ENCODE measurements at regions not wholly inside any gene's neighbourhood (a gene's known extent, or its start where the extent isn't known, plus 50 kb on each side); places are given as distances from the start of the nearest gene placed in this dataset.
"Not testable (repeated sequence)": the region's sequence is repeated elsewhere in the genome, so short reads cannot be mapped to it uniquely, and the experiment has no call there.

DNA sequence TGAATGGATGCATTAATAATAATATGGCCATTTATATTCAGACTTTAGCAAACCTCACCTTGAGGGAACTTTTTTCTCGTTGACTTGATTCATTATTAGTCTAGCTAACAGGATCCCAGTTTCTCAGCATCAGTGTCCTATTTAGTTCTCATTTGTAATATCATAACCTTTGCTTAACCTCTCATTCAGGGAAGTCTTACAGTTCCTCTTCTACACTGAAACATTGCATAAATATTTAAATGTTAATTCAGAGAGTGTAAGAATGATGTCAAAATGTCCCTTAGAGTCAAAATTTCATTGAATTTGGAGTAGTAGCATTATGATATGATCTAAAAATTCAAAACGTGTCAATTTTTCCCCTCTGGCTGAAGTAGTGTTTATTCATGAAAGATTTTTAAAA, 650.1 kb downstream of the EFNA5 start:
- Mint-ChIP-seq H3K27me3 (no peaks in the 10 kb centered on the region), H3K36me3 (no peaks in the 10 kb centered on the region), H3K9me3 (peaks cover 6% of the 10 kb centered on the region), H3K4me1 (ENCODE audit: low read depth) (no peaks in the 10 kb centered on the region), H3K27ac (no peak overlapping the region), H3K4me3 (no peak overlapping the region)
- DNase-seq: no peak
- ChIA-PET POLR2A (no interaction called here), CTCF (no interaction called here)
- intact Hi-C loops (cut with micrococcal nuclease): no loop called here

DNA sequence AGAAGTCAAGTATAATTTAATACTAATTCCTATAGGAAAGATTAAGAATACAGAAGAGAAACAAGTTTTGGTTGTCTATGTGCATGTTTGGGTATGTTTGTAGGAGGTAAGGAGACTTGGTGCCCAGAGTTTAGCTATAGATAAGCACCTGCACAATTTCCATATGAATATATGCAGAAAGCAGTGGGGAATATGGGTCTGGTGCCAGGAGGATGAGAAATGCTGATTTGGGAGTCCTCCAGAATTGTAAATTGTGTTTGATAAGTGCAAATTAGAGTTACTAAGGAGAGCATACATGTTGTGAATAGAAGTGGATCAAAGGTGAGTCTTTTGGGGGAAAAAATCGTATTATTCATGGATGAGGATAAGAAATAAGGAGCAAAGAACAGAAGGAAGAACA, 653.1 kb downstream of the EFNA5 start:
- ChIA-PET POLR2A (no interaction called here), CTCF (no interaction called here)
- Mint-ChIP-seq H3K9me3 (peaks cover 3% of the 10 kb centered on the region), H3K36me3 (no peaks in the 10 kb centered on the region), H3K27me3 (no peaks in the 10 kb centered on the region), H3K4me3 (no peak overlapping the region), H3K4me1 (ENCODE audit: low read depth) (no peaks in the 10 kb centered on the region), H3K27ac (no peak overlapping the region)
- DNase-seq: no peak
- intact Hi-C loops (cut with micrococcal nuclease): no loop called here

DNA sequence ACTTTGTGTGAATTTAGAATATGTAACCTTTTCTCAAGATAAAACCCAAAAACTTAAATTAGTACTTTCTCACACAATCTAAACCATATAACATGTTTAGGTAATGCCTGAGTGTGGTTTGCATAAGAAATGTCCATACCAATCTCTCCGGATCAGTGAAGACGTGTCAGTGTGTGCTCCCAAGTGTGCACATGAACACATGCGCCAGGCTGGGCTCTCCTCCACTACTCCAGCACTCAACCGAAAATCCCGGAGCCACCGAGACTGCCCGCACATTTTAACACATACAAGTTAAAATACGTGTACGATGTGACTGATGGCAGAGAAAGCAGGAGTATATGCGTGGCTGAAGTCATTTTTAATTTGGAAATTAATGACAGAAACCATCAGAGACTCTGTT, 658.4 kb downstream of the EFNA5 start:
- ChIA-PET CTCF (no interaction called here), POLR2A (no interaction called here)
- H3K27me3 Mint-ChIP-seq: no peaks in the 10 kb centered on the region
- no peaks in the 10 kb centered on the region for H3K4me1 Mint-ChIP-seq (ENCODE audit: low read depth)
- no peaks in the 10 kb centered on the region for H3K9me3 Mint-ChIP-seq
- H3K36me3 Mint-ChIP-seq: no peaks in the 10 kb centered on the region
- intact Hi-C loops (cut with micrococcal nuclease): no loop called here
- H3K27ac Mint-ChIP-seq: no peak overlapping the region
- H3K4me3 Mint-ChIP-seq: no peak overlapping the region
- DNase-seq: no peak

DNA sequence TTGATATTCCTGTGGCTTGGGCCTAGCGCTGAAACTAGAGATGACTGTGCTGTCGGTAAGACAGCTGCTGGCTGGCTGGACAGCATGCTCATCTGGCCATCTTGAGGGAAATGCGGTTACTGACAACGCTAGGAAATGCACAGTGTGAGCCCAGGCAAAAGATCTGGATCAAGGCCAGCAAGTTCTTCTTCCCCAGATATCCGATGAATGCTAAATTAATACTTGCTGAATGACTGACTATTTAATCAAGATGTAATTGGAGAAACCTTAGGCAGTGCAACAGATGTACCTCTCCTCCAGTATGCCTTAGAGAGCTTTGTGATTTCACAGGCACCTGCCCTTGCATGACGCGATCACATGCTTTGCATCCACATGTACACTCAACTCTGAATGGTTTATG, 659.1 kb downstream of the EFNA5 start:
- H3K9me3 Mint-ChIP-seq: no peaks in the 10 kb centered on the region
- intact Hi-C loops (cut with micrococcal nuclease): no loop called here
- ChIA-PET CTCF (no interaction called here), POLR2A (no interaction called here)
- H3K4me3 Mint-ChIP-seq: no peak overlapping the region
- H3K36me3 Mint-ChIP-seq: no peaks in the 10 kb centered on the region
- no peak for DNase-seq
- no peaks in the 10 kb centered on the region for H3K27me3 Mint-ChIP-seq
- H3K27ac Mint-ChIP-seq: no peak overlapping the region
- H3K4me1 Mint-ChIP-seq (ENCODE audit: low read depth): no peaks in the 10 kb centered on the region

DNA sequence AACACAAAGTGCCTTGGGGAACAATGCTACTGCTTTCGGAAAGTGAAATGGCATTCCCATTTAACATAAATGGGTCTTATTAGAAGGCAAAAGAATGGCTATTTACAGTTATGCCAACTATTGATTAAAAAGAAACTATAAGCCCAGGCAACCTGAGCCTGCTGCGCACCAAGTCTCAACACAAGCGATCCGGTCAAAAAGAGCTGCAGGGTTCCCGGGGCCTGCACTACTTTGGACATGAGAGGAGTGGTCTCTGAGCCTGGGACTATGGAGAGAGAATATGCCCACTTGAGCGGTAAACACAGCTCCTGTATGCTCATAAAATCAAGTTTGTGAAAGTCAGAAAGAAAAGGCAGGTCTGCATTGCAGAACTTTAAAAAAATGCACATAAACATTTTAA, 660.7 kb downstream of the EFNA5 start:
- H3K36me3 Mint-ChIP-seq: no peaks in the 10 kb centered on the region

DNA sequence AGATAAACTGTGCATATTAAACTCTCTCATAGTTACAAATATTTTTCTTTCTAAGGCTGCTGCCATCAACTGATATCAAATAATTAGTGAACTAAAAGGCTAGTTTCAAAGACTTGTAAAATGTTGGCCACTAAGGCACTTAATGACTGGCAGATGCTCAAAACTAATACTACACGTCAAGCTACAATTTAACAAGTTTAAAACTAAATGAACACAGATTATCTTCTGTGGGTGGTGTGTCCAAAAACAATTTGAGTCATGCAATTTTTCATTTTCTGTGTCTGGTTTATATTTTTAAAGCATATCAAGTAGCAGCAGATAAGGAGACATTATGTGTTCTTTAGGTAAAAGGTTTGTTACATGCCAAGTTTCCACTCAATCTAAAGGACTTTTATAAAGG, 665.1 kb downstream of the EFNA5 start:
- Mint-ChIP-seq H3K4me1 (ENCODE audit: low read depth) (no peaks in the 10 kb centered on the region), H3K27me3 (no peaks in the 10 kb centered on the region), H3K27ac (no peak overlapping the region), H3K9me3 (no peaks in the 10 kb centered on the region), H3K36me3 (no peaks in the 10 kb centered on the region), H3K4me3 (no peak overlapping the region)
- ChIA-PET POLR2A (interaction anchor here (0.6 kb wide), 1 partner anchor 13 kb away, joined by 3 read pairs; no protein-coding TSS in a partner anchor), CTCF (no interaction called here)
- intact Hi-C loops (cut with micrococcal nuclease): no loop called here
- DNase-seq: no peak

More for the DNA sequence above, 660.7 kb downstream of the EFNA5 start:
- Mint-ChIP-seq H3K9me3 (no peaks in the 10 kb centered on the region), H3K4me3 (no peak overlapping the region), H3K4me1 (ENCODE audit: low read depth) (no peaks in the 10 kb centered on the region), H3K27me3 (no peaks in the 10 kb centered on the region), H3K27ac (no peak overlapping the region)
- CTCF ChIA-PET: no interaction called here
- intact Hi-C loops (cut with micrococcal nuclease): no loop called here
- POLR2A ChIA-PET: no interaction called here
- DNase-seq: no peak

DNA sequence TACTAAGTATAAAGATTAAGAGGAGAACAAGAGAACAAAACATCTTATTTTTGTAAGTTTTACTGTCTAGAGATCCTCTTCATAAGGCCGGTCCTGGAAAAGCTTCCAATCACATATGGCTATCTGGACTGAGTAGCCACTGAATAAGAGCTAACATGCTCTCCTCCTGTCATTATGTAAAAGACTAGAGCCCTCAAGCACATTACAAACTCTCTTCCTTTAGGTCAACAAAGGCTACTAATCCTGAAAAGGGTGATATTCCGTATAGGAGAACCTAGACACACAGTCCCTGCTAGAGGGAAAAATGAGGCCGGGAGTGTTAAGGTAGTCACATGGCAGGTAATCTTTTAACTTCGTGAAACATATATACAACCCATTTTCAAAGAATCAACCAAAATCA, 665.6 kb downstream of the EFNA5 start:
- Mint-ChIP-seq H3K4me1 (ENCODE audit: low read depth) (no peaks in the 10 kb centered on the region), H3K27ac (no peak overlapping the region), H3K9me3 (no peaks in the 10 kb centered on the region), H3K36me3 (no peaks in the 10 kb centered on the region), H3K27me3 (no peaks in the 10 kb centered on the region), H3K4me3 (no peak overlapping the region)
- ChIA-PET CTCF (no interaction called here), POLR2A (interaction anchor here (0.6 kb wide), 1 partner anchor 12 kb away, joined by 3 read pairs; no protein-coding TSS in a partner anchor)
- DNase-seq: no peak
- intact Hi-C loops (cut with micrococcal nuclease): no loop called here

DNA sequence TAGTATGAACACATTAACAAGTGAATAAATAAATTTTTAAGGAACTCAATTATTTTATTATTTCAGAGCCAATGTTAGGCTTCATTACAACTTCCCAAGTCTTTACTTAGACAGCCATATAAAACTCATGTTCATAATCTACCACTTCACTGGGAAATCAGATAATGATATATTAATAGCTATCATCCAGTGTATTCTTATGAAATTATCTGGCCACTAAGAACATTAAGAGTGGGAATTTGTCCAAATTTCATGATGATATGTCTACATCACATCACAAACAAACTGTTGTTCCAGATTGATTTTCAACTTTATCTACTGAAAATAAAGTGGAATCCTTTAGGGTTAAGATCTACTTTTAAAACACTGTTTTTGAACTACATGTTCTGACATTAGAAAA, 668.6 kb downstream of the EFNA5 start:
- ChIA-PET CTCF (no interaction called here), POLR2A (no interaction called here)
- no peak for DNase-seq
- intact Hi-C loops (cut with micrococcal nuclease): no loop called here
- no peaks in the 10 kb centered on the region for H3K4me1 Mint-ChIP-seq (ENCODE audit: low read depth)
- no peaks in the 10 kb centered on the region for H3K27me3 Mint-ChIP-seq
- H3K27ac Mint-ChIP-seq: no peak overlapping the region
- H3K36me3 Mint-ChIP-seq: no peaks in the 10 kb centered on the region
- peaks cover 8% of the 10 kb centered on the region for H3K9me3 Mint-ChIP-seq
- H3K4me3 Mint-ChIP-seq: no peak overlapping the region

DNA sequence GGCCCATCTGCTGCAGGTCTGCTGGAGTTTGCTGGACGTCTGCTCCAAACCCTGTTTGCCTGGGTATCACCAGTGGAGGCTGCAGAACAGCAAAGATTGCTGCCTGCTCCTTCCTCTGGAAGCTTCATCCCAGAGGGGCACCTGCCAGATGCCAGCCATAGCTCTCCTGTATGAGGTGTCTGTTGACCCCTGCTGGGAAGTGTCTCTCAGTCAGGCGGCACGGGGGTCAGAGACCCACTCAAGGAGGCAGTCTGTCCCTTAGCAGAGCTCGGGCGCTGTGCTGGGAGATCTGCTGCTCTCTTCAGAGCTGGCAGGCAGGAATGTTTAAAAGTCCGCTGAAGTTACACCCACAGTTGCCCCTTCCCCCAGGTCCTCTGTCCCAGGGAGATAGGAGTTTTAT, 671.2 kb downstream of the EFNA5 start:
- H3K4me1 Mint-ChIP-seq (ENCODE audit: low read depth); H3K36me3 Mint-ChIP-seq; H3K4me3 Mint-ChIP-seq; H3K27me3 Mint-ChIP-seq; H3K27ac Mint-ChIP-seq; intact Hi-C loops (cut with micrococcal nuclease); DNase-seq; POLR2A ChIA-PET; CTCF ChIA-PET: not testable (repeated sequence)
- H3K9me3 Mint-ChIP-seq: peaks cover 15% of the 10 kb centered on the region

DNA sequence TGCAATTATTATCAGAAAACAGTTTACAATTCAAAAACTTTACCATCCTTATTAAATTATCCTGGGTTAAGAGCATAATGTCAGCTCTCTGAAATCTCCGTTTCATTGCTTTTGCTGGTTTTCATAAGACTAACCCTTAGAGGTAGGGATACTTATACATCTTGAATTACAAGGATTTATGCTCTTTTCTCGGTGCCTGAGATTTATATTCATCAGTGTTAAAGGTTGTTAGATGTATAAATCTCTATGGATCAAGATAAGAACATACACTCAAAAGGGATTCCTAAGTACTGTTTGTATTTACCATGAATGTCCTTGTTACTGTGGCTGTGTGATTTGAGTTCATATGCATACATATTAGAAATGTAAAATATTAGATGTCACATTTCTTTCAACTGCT, 684.7 kb downstream of the EFNA5 start:
- no peaks in the 10 kb centered on the region for H3K4me1 Mint-ChIP-seq (ENCODE audit: low read depth)
- POLR2A ChIA-PET: no interaction called here
- no peak overlapping the region for H3K27ac Mint-ChIP-seq
- no peak for DNase-seq
- intact Hi-C loops (cut with micrococcal nuclease): no loop called here
- CTCF ChIA-PET: no interaction called here
- H3K36me3 Mint-ChIP-seq: no peaks in the 10 kb centered on the region
- no peak overlapping the region for H3K4me3 Mint-ChIP-seq
- H3K27me3 Mint-ChIP-seq: no peaks in the 10 kb centered on the region
- H3K9me3 Mint-ChIP-seq: no peaks in the 10 kb centered on the region

DNA sequence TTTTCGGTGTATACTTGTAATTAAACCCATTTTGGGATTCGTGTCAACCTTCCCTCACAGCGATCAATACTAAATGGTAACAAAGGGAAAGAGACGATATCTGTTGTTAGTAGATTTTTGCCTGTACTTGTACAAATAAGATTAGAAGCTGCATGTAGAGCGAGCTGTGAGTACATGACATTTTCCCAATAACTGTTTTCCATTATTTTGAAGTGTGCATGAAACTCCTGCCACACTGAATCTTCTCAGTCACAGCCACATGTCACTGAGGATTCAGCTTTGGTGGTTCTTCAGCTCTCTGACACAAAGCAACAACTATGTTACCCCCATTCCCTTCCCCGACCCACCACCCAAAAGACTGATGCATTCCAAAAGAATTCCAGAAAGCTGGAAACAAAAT, 685.6 kb downstream of the EFNA5 start:
- DNase-seq: no peak
- CTCF ChIA-PET: no interaction called here
- H3K36me3 Mint-ChIP-seq: no peaks in the 10 kb centered on the region
- intact Hi-C loops (cut with micrococcal nuclease): no loop called here
- no peaks in the 10 kb centered on the region for H3K4me1 Mint-ChIP-seq (ENCODE audit: low read depth)
- H3K9me3 Mint-ChIP-seq: no peaks in the 10 kb centered on the region
- no peak overlapping the region for H3K4me3 Mint-ChIP-seq
- POLR2A ChIA-PET: no interaction called here
- H3K27ac Mint-ChIP-seq: no peak overlapping the region
- H3K27me3 Mint-ChIP-seq: no peaks in the 10 kb centered on the region

DNA sequence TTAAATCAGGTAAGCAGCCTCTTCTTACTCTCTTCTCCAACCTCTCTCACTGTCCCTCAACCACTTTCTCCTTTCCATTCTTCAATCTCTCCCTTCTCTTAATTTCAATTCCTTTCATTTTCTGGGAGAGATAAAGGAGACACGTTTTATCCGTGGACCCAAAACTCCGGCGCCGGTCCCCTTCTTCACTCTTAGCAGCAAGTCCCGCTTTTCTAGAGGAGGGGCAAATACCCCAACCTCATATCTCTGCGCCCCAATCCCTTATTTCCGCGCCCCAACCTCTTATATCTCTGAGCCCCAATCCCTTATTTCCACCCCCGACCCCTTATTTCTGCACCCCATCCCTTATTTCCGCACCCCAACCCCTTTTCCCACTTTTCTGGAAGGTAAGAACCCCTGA, 691.6 kb downstream of the EFNA5 start:
- H3K27me3 Mint-ChIP-seq; intact Hi-C loops (cut with micrococcal nuclease): not testable (repeated sequence)

DNA sequence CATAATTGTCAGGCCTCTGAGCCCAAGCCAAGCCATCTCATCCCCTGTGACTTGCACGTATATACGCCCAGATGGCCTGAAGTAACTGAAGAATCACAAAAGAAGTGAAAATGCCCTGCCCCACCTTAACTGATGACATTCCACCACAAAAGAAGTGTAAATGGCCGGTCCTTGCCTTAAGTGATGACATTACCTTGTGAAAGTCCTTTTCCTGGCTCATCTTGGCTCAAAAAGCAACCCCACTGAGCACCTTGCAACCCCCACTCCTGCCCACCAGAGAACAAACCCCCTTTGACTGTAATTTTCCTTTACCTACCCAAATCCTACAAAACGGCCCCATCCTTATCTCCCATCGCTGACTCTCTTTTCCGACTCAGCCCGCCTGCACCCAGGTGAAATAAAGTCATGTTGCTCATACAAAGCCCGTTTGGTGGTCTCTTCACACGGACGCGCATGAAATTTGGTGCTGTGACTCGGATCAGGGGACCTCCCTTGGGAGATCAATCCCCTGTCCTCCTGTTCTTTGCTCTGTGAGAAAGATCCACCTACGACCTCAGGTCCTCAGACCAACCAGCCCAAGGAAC, 692.1 kb downstream of the EFNA5 start:
- POLR2A ChIA-PET; DNase-seq; H3K4me3 Mint-ChIP-seq; H3K36me3 Mint-ChIP-seq; H3K27me3 Mint-ChIP-seq; CTCF ChIA-PET; H3K9me3 Mint-ChIP-seq; intact Hi-C loops (cut with micrococcal nuclease); H3K4me1 Mint-ChIP-seq (ENCODE audit: low read depth); H3K27ac Mint-ChIP-seq: not testable (repeated sequence)

More for the DNA sequence above, 691.6 kb downstream of the EFNA5 start:
- H3K36me3 Mint-ChIP-seq; H3K27ac Mint-ChIP-seq; CTCF ChIA-PET; H3K4me3 Mint-ChIP-seq; H3K4me1 Mint-ChIP-seq (ENCODE audit: low read depth); POLR2A ChIA-PET; DNase-seq; H3K9me3 Mint-ChIP-seq: not testable (repeated sequence)

DNA sequence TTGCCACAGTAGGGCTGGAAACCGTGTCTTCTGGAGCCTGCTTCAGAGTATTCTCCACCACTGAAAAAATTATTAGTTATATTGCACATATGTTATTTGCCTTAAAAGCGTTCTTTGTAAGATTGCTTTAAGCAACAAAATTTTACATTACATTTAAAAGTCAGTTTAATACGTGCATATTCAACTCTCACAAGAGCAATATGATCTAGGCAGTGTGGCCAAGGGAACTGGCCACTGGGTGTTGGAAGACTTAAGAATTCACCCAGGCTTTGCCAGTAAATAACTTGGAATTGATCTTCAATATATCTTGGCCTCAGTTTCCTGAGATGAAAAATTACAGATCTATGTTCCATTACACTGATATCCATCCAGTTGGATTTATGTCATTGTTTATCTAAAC, 694.4 kb downstream of the EFNA5 start:
- H3K4me3 Mint-ChIP-seq: no peak overlapping the region
- intact Hi-C loops (cut with micrococcal nuclease): no loop called here
- no peak for DNase-seq
- H3K27ac Mint-ChIP-seq: no peak overlapping the region
- H3K4me1 Mint-ChIP-seq (ENCODE audit: low read depth): no peaks in the 10 kb centered on the region
- ChIA-PET POLR2A (no interaction called here), CTCF (no interaction called here)
- H3K27me3 Mint-ChIP-seq: no peaks in the 10 kb centered on the region
- H3K9me3 Mint-ChIP-seq: peaks cover 4% of the 10 kb centered on the region
- no peaks in the 10 kb centered on the region for H3K36me3 Mint-ChIP-seq

Data from activated CD4-positive, alpha-beta memory T cell treated with anti-CD3 and anti-CD28 coated beads for 36 hours (primary cell).